HG03521 (cell line): ENCODE measurements at regions not wholly inside any gene's neighbourhood (a gene's known extent, or its start where the extent isn't known, plus 50 kb on each side); places are given as distances from the start of the nearest gene placed in this dataset.

Experiments
- ATAC-seq: cut with Tn5 transposase; IDR thresholded peaks from one replicate; pipeline ENCODE4 v1.9.1; 2021; ENCODE audit warnings: mild to moderate bottlenecking, moderate library complexity; ENCODE audit not compliant: unreplicated experiment

- no peak for ATAC-seq
Measured at GRCh38 chr5:145222622-145223021, 612.5 kb downstream of the PRELID2 start.

GRCh38 chr5:145221416-145221815 is 613.7 kb downstream of the PRELID2 start:
- no peak for ATAC-seq

- ATAC-seq: no peak
Measured at GRCh38 chr5:145220481-145220880, 614.7 kb downstream of the PRELID2 start.

GRCh38 chr5:145218982-145219381 is 616.2 kb downstream of the PRELID2 start:
- no peak for ATAC-seq

- no peak for ATAC-seq
Measured at GRCh38 chr5:145218019-145218418, 617.1 kb downstream of the PRELID2 start.

- ATAC-seq: no peak
Measured at GRCh38 chr5:145210020-145210419, 625.1 kb downstream of the PRELID2 start.

GRCh38 chr5:145205546-145205945 is 629.6 kb downstream of the PRELID2 start:
- no peak for ATAC-seq

- ATAC-seq: no peak
Measured at GRCh38 chr5:145204743-145205142, 630.4 kb downstream of the PRELID2 start.

GRCh38 chr5:145203193-145203592 is 631.9 kb downstream of the PRELID2 start:
- ATAC-seq: no peak

- no peak for ATAC-seq
Measured at GRCh38 chr5:145198525-145199260, 636.4 kb downstream of the PRELID2 start.

GRCh38 chr5:145189746-145190145 is 645.4 kb downstream of the PRELID2 start:
- ATAC-seq: no peak

- ATAC-seq: no peak
Measured at GRCh38 chr5:145180371-145180770, 654.8 kb downstream of the PRELID2 start.

- ATAC-seq: no peak
Measured at GRCh38 chr5:145178641-145179523, 656.3 kb downstream of the PRELID2 start.

- ATAC-seq: no peak
Measured at GRCh38 chr5:145176041-145176440, 659.1 kb downstream of the PRELID2 start.

- no peak for ATAC-seq
Measured at GRCh38 chr5:145166110-145166509, 669.0 kb downstream of the PRELID2 start.

- ATAC-seq: no peak
Measured at GRCh38 chr5:145163876-145164275, 671.3 kb downstream of the PRELID2 start.

GRCh38 chr5:145162626-145163025 is 672.5 kb downstream of the PRELID2 start:
- no peak for ATAC-seq

- no peak for ATAC-seq
Measured at GRCh38 chr5:145161391-145161790, 673.8 kb downstream of the PRELID2 start.

GRCh38 chr5:145160679-145161078 is 674.5 kb downstream of the PRELID2 start:
- ATAC-seq: no peak

- ATAC-seq: no peak
Measured at GRCh38 chr5:145158730-145159129, 676.4 kb downstream of the PRELID2 start.

GRCh38 chr5:145157841-145158240 is 677.3 kb downstream of the PRELID2 start:
- ATAC-seq: no peak

- ATAC-seq: no peak
Measured at GRCh38 chr5:145141534-145141933, 693.6 kb downstream of the PRELID2 start.
